ENCODE measurements at regions not wholly inside any gene's neighbourhood (a gene's known extent, or its start where the extent isn't known, plus 50 kb on each side); places are given as distances from the start of the nearest gene placed in this dataset.

- DNase-seq (no peak), ATAC-seq (no peak)
- Histone ChIP-seq H3K4me3 (no peak overlapping the region), H3K9me3 (no peaks in the 10 kb centered on the region), H3K36me3 (no peaks in the 10 kb centered on the region), H3K4me1 (no peaks in the 10 kb centered on the region), H3K27ac (no peak overlapping the region), H3K27me3 (no peaks in the 10 kb centered on the region)
- intact Hi-C loops (cut with DNase I; ENCODE audit: low total_unique reads) (no loop called here), in situ Hi-C loops (cut with MboI; ENCODE audit: low sequenced_read_pairs in 4 of 4) (no loop called here)
- TF ChIP-seq POLR2A (IDR thresholded peaks at IDR 0.05) (no peak), CTCF (IDR thresholded peaks at IDR 0.05 in 4 of 5, conservative IDR thresholded peaks at IDR 0.05 in 1 of 5) (no peak)
Observed at GRCh38 chr17:53740312-53740711, 82.4 kb upstream of the KIF2B start.

- in situ Hi-C loops (cut with MboI; ENCODE audit: low sequenced_read_pairs in 4 of 4): no loop called here
- TF ChIP-seq CTCF (IDR thresholded peaks at IDR 0.05 in 4 of 5, conservative IDR thresholded peaks at IDR 0.05 in 1 of 5): no peak
- no peak for TF ChIP-seq POLR2A (IDR thresholded peaks at IDR 0.05)
- no peak for ATAC-seq
- intact Hi-C loops (cut with DNase I; ENCODE audit: low total_unique reads): no loop called here
- no peaks in the 10 kb centered on the region for H3K9me3 ChIP-seq
- H3K4me3 ChIP-seq: no peak overlapping the region
- no peak overlapping the region for H3K27ac ChIP-seq
- H3K4me1 ChIP-seq: no peaks in the 10 kb centered on the region
- H3K27me3 ChIP-seq: no peaks in the 10 kb centered on the region
- no peak for DNase-seq
- no peaks in the 10 kb centered on the region for H3K36me3 ChIP-seq
Observed at GRCh38 chr17:53736516-53737240, 86.0 kb upstream of the KIF2B start.

GRCh38 chr17:53724726-53725125, 98.0 kb upstream of the KIF2B start:
- intact Hi-C loops (cut with DNase I; ENCODE audit: low total_unique reads) (no loop called here), in situ Hi-C loops (cut with MboI; ENCODE audit: low sequenced_read_pairs in 4 of 4) (no loop called here)
- H3K9me3 ChIP-seq: no peaks in the 10 kb centered on the region
- no peak for DNase-seq
- no peak overlapping the region for H3K4me3 ChIP-seq
- no peak overlapping the region for H3K27ac ChIP-seq
- no peaks in the 10 kb centered on the region for H3K4me1 ChIP-seq
- TF ChIP-seq CTCF (IDR thresholded peaks at IDR 0.05 in 4 of 5, conservative IDR thresholded peaks at IDR 0.05 in 1 of 5) (no peak), POLR2A (IDR thresholded peaks at IDR 0.05) (no peak)
- H3K36me3 ChIP-seq: no peaks in the 10 kb centered on the region
- no peak for ATAC-seq
- H3K27me3 ChIP-seq: no peaks in the 10 kb centered on the region

GRCh38 chr17:53722407-53722806, 100.3 kb upstream of the KIF2B start:
- Histone ChIP-seq H3K9me3 (no peaks in the 10 kb centered on the region), H3K27me3 (no peaks in the 10 kb centered on the region), H3K36me3 (no peaks in the 10 kb centered on the region), H3K4me3 (no peak overlapping the region), H3K27ac (no peak overlapping the region), H3K4me1 (no peaks in the 10 kb centered on the region)
- TF ChIP-seq CTCF (IDR thresholded peaks at IDR 0.05 in 4 of 5, conservative IDR thresholded peaks at IDR 0.05 in 1 of 5): no peak
- TF ChIP-seq POLR2A (IDR thresholded peaks at IDR 0.05): no peak
- DNase-seq (no peak), ATAC-seq (no peak)
- in situ Hi-C loops (cut with MboI; ENCODE audit: low sequenced_read_pairs in 4 of 4): no loop called here
- intact Hi-C loops (cut with DNase I; ENCODE audit: low total_unique reads): no loop called here

DNA sequence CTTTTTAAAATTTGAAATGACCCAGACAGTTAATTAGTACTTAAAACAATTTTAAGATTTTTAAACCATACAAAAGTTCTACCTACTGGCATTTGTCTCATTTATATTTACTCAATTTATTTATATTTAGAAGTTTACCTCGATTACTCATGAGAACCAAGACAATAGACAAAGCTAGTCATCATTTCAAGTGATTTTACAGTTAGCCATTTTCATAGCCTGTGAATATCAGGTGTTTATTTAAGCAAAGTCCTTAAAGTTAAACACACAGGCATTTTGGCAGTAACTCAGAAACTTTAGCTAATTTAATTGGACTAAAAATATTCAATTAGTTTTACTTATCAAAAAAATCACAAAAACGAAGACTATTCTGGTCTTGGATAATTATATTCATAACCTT, 101.6 kb upstream of the KIF2B start:
- TF ChIP-seq CTCF (IDR thresholded peaks at IDR 0.05 in 4 of 5, conservative IDR thresholded peaks at IDR 0.05 in 1 of 5): no peak
- no peak for TF ChIP-seq POLR2A (IDR thresholded peaks at IDR 0.05)
- no peak overlapping the region for H3K27ac ChIP-seq

More for the DNA sequence above, 101.6 kb upstream of the KIF2B start:
- Histone ChIP-seq H3K9me3 (no peaks in the 10 kb centered on the region), H3K27me3 (no peaks in the 10 kb centered on the region), H3K4me3 (no peak overlapping the region), H3K4me1 (no peaks in the 10 kb centered on the region), H3K36me3 (no peaks in the 10 kb centered on the region)
- in situ Hi-C loops (cut with MboI; ENCODE audit: low sequenced_read_pairs in 4 of 4) (no loop called here), intact Hi-C loops (cut with DNase I; ENCODE audit: low total_unique reads) (no loop called here)
- DNase-seq (no peak), ATAC-seq (no peak)
